ENCODE measurements at regions not wholly inside any gene's neighbourhood (a gene's known extent, or its start where the extent isn't known, plus 50 kb on each side); places are given as distances from the start of the nearest gene placed in this dataset.

DNA sequence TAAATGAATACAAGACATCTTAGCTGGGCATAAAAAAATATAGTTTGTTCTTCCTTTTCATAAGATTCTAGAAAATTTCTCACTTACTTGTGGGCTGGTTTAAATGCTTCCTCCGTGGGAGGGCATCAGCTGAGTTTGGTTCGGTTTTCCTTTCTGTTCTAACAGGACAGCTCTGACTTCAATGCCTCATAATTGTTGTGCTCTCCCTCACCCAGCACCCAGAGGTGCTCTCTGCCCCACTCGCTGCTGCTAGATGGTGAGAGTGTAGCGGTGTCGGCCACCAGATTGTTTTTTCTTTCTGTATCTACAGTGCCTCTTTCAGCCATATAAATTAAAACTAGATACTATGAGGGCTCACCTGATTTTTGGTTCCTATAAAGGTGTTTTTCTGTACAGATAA lies 407.2 kb upstream of the CDH7 start:
- DNase-seq (ENCODE audit: low read depth), result no peak
- TF ChIP-seq POLR2A (IDR thresholded peaks at IDR 0.05; ENCODE audit: extremely low read depth, insufficient read length) (no peak), MYC (IDR thresholded peaks at IDR 0.05; ENCODE audit: low read depth, low read length) (no peak)
- TF ChIP-seq, protein P1, sequence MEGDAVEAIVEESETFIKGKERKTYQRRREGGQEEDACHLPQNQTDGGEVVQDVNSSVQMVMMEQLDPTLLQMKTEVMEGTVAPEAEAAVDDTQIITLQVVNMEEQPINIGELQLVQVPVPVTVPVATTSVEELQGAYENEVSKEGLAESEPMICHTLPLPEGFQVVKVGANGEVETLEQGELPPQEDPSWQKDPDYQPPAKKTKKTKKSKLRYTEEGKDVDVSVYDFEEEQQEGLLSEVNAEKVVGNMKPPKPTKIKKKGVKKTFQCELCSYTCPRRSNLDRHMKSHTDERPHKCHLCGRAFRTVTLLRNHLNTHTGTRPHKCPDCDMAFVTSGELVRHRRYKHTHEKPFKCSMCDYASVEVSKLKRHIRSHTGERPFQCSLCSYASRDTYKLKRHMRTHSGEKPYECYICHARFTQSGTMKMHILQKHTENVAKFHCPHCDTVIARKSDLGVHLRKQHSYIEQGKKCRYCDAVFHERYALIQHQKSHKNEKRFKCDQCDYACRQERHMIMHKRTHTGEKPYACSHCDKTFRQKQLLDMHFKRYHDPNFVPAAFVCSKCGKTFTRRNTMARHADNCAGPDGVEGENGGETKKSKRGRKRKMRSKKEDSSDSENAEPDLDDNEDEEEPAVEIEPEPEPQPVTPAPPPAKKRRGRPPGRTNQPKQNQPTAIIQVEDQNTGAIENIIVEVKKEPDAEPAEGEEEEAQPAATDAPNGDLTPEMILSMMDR (IDR thresholded peaks at IDR 0.05; ENCODE audit: low read depth, low read length), result no peak
- TF ChIP-seq, protein P2, sequence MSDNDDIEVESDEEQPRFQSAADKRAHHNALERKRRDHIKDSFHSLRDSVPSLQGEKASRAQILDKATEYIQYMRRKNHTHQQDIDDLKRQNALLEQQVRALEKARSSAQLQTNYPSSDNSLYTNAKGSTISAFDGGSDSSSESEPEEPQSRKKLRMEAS (IDR thresholded peaks at IDR 0.05; ENCODE audit: low read depth, low read length), result no peak

DNA sequence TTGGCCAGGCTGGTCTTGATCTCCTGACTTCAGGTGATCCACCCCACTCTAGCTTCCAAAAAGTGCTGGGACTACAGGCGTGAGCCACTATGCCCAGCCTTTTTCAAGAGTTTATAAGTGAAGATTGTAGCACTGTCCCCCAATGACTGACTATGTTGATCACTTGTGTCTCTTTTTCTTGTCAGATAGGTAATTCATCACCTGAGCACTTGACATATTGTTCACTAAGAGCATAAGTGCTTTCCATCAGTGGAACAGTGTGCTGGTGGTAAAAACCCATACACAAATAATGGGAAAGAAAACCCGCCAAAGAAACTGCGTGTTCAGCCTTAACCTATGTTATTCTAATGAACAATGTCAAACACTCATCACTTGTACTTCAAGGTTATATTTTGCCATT lies 414.4 kb upstream of the CDH7 start:
- TF ChIP-seq POLR2A (IDR thresholded peaks at IDR 0.05; ENCODE audit: extremely low read depth, insufficient read length) (no peak), MYC (IDR thresholded peaks at IDR 0.05; ENCODE audit: low read depth, low read length) (no peak)
- TF ChIP-seq, protein P1 (IDR thresholded peaks at IDR 0.05; ENCODE audit: low read depth, low read length), result no peak
- TF ChIP-seq, protein P2 (IDR thresholded peaks at IDR 0.05; ENCODE audit: low read depth, low read length), result no peak
- no peak for DNase-seq (ENCODE audit: low read depth)
- H3K4me3 ChIP-seq (ENCODE audit: low read depth, low read length), result no peak overlapping the region

More for the DNA sequence above, 407.2 kb upstream of the CDH7 start:
- H3K4me3 ChIP-seq (ENCODE audit: low read depth, low read length), result no peak overlapping the region

DNA sequence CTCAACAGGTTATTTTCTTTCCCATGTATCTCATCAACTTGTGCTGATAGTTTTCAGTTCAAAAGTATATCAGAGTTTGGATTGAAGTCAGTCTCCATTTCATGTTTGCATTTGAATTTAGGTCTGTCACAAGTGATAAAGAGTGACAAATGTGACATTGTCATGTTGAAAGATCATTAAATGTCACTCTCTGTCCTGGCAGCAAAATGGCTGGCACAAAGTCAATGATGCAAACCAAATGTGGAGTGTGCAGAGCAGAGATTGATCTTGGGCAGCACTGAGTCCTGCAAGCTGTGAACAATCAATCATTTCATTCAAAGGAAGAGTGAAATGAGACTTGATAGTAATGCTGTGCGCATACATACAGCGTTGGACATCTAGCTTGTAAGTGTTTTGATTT lies 421.8 kb upstream of the CDH7 start:
- H3K4me3 ChIP-seq (ENCODE audit: low read depth, low read length), result no peak overlapping the region
- no peak for DNase-seq (ENCODE audit: low read depth)
- TF ChIP-seq MYC (IDR thresholded peaks at IDR 0.05; ENCODE audit: low read depth, low read length) (no peak), POLR2A (IDR thresholded peaks at IDR 0.05; ENCODE audit: extremely low read depth, insufficient read length) (no peak)
- TF ChIP-seq, protein P1 (IDR thresholded peaks at IDR 0.05; ENCODE audit: low read depth, low read length), result no peak
- TF ChIP-seq, protein P2 (IDR thresholded peaks at IDR 0.05; ENCODE audit: low read depth, low read length), result no peak

DNA sequence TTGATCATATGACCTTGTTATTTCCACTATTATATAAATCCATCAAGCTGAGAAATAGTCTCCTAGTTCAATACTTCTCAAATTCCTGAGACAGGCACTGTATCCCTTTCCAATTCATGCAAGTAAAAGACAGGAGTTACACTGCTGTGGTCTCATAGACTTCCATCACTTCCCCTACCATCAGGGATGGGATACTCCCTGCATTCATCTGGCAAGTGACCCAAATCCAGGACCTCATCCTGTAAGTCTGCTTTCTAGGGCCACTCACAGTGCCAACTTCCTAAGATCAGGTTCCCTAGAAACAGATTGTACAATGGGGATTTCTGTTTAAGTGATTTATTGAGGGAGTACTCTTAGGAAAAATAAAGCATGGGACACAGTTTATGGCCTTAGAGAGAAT lies 424.0 kb upstream of the CDH7 start:
- no peak for TF ChIP-seq POLR2A (IDR thresholded peaks at IDR 0.05; ENCODE audit: extremely low read depth, insufficient read length)
- TF ChIP-seq, protein P1 (IDR thresholded peaks at IDR 0.05; ENCODE audit: low read depth, low read length), result no peak
- TF ChIP-seq, protein P2 (IDR thresholded peaks at IDR 0.05; ENCODE audit: low read depth, low read length), result no peak
- TF ChIP-seq MYC (IDR thresholded peaks at IDR 0.05; ENCODE audit: low read depth, low read length), result no peak
- DNase-seq (ENCODE audit: low read depth), result no peak
- no peak overlapping the region for H3K4me3 ChIP-seq (ENCODE audit: low read depth, low read length)

DNA sequence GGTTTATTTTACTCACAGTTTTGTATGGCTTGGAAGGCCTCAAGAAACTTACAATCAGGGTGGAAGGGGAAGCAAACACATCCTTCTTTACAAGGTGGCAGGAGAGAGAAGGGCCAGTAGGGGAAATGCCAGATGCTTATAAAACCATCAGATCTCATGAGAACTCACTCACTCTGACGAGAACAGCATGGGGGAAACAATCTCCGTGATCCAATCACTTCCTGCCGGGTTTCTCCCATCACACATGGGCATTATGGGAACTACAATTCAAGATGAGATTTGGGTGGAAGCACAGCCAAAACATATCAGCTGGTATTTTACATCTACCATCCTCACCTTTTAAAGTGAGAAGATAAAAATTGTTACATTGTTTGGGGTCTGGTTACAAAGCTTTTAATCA lies 427.9 kb upstream of the CDH7 start:
- no peak for DNase-seq (ENCODE audit: low read depth)
- no peak overlapping the region for H3K4me3 ChIP-seq (ENCODE audit: low read depth, low read length)
- TF ChIP-seq POLR2A (IDR thresholded peaks at IDR 0.05; ENCODE audit: extremely low read depth, insufficient read length) (no peak), MYC (IDR thresholded peaks at IDR 0.05; ENCODE audit: low read depth, low read length) (no peak)
- TF ChIP-seq, protein P2 (IDR thresholded peaks at IDR 0.05; ENCODE audit: low read depth, low read length), result no peak
- TF ChIP-seq, protein P1 (IDR thresholded peaks at IDR 0.05; ENCODE audit: low read depth, low read length), result no peak

DNA sequence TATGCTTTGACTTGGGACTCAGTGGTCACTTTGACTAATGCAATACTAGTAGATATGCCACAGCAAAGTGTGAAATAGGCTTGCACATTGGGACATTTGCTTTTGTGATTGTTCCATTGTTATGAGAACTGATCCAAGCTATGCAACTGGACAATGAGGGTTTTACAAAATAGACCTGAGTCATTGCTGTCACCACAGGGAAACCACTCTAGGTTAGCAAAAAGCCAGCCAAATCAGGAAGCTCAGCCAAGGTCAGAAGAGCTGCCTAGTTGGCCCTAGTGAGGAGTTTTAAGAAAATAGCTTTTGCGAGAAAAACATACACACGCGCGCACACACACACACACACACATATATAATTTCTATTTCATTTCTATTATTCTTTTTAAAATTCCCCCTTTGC lies 452.4 kb upstream of the CDH7 start:
- TF ChIP-seq MYC (IDR thresholded peaks at IDR 0.05; ENCODE audit: low read depth, low read length) (no peak), POLR2A (IDR thresholded peaks at IDR 0.05; ENCODE audit: extremely low read depth, insufficient read length) (no peak)
- TF ChIP-seq, protein P2 (IDR thresholded peaks at IDR 0.05; ENCODE audit: low read depth, low read length), result no peak
- TF ChIP-seq, protein P1 (IDR thresholded peaks at IDR 0.05; ENCODE audit: low read depth, low read length), result no peak
- no peak overlapping the region for H3K4me3 ChIP-seq (ENCODE audit: low read depth, low read length)
- peak; percentile 15 for DNase-seq (ENCODE audit: low read depth)
